ENCODE measurements at regions not wholly inside any gene's neighbourhood (a gene's known extent, or its start where the extent isn't known, plus 50 kb on each side); places are given as distances from the start of the nearest gene placed in this dataset.

DNA sequence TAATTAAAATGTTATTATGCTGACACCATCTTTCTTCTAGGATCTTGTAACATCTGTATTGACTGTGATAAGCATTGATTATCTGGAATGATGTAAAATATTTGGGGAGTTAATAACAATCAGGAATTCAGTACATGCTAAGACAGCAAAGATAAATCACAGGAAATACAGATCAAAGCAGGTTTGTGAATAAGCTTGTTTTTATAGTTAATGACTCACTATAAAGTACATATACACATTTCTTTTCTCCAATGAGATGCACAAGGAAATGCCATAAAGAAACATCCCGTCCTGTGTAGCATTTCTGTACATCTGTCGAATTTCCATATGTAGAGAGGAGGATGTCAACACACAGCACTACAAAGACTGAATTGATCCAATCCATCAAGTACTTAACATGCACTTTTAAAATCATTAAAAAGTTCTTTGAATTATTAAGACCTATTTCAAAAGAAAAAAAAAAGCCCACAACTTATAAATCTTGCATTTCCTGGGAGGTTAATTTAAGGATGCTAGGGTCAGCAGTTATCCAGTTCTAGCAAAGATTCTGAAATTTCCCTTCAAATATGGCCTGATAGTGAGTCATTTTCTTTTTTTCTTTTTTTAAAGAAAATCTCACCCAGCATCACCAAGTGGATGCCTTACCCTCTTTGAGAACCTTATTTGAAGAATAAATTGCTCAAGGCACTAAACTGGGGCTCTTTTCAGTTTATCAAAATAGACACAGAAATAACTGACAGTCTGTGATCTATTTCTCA is 243.2 kb upstream of the NR5A2 start:
- POLR2A ChIA-PET: no interaction called here
- CTCF ChIA-PET: no interaction called here

DNA sequence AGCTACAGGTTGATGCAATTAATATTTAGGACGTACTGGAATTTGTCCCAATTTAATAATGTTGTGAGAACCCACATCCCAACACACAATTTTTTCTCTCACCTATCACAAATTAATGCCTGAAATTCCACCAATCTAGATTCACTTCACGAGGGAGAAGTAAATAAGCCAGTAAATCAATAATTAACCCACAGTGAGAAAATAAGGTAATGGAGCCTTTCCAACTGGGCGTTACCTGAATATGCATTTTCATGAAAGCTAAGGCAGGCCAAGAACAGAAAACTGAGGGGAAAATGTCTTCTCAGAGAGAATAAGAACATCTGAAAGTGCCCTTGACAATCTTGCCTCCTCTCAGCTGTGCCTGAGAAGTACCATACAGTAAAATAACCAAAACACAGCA is 240.8 kb upstream of the NR5A2 start:
- CTCF ChIA-PET: interaction anchor here (0.9 kb wide), 1 partner anchor 102 kb away, joined by 3 read pairs; no protein-coding TSS in a partner anchor
- no peak overlapping the region for H3K27ac ChIP-seq (ENCODE audit: extremely low read depth, low read depth, low read length)
- H3K4me3 ChIP-seq (ENCODE audit: low read depth, low read length): no peak overlapping the region
- no peaks in the 10 kb centered on the region for H3K36me3 ChIP-seq (ENCODE audit: control insufficient read depth in 2 of 2, insufficient read depth in 1 of 2, low read length in 2 of 2)
- H3K4me1 ChIP-seq (ENCODE audit: control insufficient read depth, insufficient read depth, low read length): peaks cover 2% of the 10 kb centered on the region; the same call in 1 of the 2 replicates
- POLR2A ChIA-PET: no interaction called here
- TF ChIP-seq EGR2 (tag by site-specific recombination; IDR thresholded peaks at IDR 0.05; ENCODE audit: low read depth): no peak
- no peak for TF ChIP-seq ZNF114 (tag by site-specific recombination; IDR thresholded peaks at IDR 0.05)
- TF ChIP-seq RBAK (tag by site-specific recombination; IDR thresholded peaks at IDR 0.05): no peak
- TF ChIP-seq, protein P1, sequence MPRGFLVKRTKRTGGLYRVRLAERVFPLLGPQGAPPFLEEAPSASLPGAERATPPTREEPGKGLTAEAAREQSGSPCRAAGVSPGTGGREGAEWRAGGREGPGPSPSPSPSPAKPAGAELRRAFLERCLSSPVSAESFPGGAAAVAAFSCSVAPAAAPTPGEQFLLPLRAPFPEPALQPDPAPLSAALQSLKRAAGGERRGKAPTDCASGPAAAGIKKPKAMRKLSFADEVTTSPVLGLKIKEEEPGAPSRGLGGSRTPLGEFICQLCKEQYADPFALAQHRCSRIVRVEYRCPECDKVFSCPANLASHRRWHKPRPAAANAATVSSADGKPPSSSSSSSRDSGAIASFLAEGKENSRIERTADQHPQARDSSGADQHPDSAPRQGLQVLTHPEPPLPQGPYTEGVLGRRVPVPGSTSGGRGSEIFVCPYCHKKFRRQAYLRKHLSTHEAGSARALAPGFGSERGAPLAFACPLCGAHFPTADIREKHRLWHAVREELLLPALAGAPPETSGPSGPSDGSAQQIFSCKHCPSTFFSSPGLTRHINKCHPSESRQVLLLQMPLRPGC (tag by site-specific recombination; IDR thresholded peaks at IDR 0.05): no peak
- no peak for TF ChIP-seq ZNF473 (tag by site-specific recombination; IDR thresholded peaks at IDR 0.05)
- no peak for TF ChIP-seq ZNF529 (tag by site-specific recombination; IDR thresholded peaks at IDR 0.05; ENCODE audit: insufficient replicate concordance)
- TF ChIP-seq, protein P2, sequence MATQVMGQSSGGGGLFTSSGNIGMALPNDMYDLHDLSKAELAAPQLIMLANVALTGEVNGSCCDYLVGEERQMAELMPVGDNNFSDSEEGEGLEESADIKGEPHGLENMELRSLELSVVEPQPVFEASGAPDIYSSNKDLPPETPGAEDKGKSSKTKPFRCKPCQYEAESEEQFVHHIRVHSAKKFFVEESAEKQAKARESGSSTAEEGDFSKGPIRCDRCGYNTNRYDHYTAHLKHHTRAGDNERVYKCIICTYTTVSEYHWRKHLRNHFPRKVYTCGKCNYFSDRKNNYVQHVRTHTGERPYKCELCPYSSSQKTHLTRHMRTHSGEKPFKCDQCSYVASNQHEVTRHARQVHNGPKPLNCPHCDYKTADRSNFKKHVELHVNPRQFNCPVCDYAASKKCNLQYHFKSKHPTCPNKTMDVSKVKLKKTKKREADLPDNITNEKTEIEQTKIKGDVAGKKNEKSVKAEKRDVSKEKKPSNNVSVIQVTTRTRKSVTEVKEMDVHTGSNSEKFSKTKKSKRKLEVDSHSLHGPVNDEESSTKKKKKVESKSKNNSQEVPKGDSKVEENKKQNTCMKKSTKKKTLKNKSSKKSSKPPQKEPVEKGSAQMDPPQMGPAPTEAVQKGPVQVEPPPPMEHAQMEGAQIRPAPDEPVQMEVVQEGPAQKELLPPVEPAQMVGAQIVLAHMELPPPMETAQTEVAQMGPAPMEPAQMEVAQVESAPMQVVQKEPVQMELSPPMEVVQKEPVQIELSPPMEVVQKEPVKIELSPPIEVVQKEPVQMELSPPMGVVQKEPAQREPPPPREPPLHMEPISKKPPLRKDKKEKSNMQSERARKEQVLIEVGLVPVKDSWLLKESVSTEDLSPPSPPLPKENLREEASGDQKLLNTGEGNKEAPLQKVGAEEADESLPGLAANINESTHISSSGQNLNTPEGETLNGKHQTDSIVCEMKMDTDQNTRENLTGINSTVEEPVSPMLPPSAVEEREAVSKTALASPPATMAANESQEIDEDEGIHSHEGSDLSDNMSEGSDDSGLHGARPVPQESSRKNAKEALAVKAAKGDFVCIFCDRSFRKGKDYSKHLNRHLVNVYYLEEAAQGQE (tag by site-specific recombination; IDR thresholded peaks at IDR 0.05): no peak
- TF ChIP-seq ZNF239 (tag by site-specific recombination; IDR thresholded peaks at IDR 0.05): no peak
- no peak for TF ChIP-seq ZNF777 (tag by site-specific recombination; IDR thresholded peaks at IDR 0.05; ENCODE audit: borderline replicate concordance)
- no peak for TF ChIP-seq KLF10 (tag by site-specific recombination; IDR thresholded peaks at IDR 0.05)
- H3K9me3 ChIP-seq (ENCODE audit: control insufficient read depth, insufficient read depth, low read depth, low read length): no peaks in the 10 kb centered on the region

More for the DNA sequence above, 243.2 kb upstream of the NR5A2 start:
- H3K4me3 ChIP-seq (ENCODE audit: low read depth, low read length): no peak overlapping the region
- TF ChIP-seq ZNF239 (tag by site-specific recombination; IDR thresholded peaks at IDR 0.05): no peak
- no peak overlapping the region for H3K27ac ChIP-seq (ENCODE audit: extremely low read depth, low read depth, low read length)
- no peaks in the 10 kb centered on the region for H3K9me3 ChIP-seq (ENCODE audit: control insufficient read depth, insufficient read depth, low read depth, low read length)
- no peaks in the 10 kb centered on the region for H3K36me3 ChIP-seq (ENCODE audit: control insufficient read depth in 2 of 2, insufficient read depth in 1 of 2, low read length in 2 of 2)
- H3K4me1 ChIP-seq (ENCODE audit: control insufficient read depth, insufficient read depth, low read length): peaks cover 2% of the 10 kb centered on the region; the same call in 1 of the 2 replicates

DNA sequence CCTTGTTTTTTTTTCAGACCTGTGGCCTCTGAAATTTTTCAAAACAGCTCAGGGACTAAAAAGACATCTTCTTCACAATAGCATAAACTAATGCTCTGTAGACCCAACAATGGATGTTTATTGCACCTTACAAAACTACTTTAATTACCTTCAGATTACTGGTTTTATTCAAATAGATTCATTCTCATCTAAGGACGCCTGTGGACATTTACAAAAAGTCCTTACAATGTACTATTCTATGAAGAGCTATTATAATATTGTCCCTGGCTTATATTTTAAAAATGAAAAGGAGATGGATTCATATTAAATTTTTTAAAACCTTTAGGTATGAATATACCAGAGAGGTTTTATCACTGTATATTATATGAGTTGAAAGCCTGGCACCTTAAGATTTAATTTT is 238.4 kb upstream of the NR5A2 start:
- Histone ChIP-seq H3K4me1 (ENCODE audit: control insufficient read depth, insufficient read depth, low read length) (peaks cover 2% of the 10 kb centered on the region; the same call in 1 of the 2 replicates), H3K27ac (ENCODE audit: extremely low read depth, low read depth, low read length) (no peak overlapping the region), H3K36me3 (ENCODE audit: control insufficient read depth in 2 of 2, insufficient read depth in 1 of 2, low read length in 2 of 2) (no peaks in the 10 kb centered on the region), H3K9me3 (ENCODE audit: control insufficient read depth, insufficient read depth, low read depth, low read length) (no peaks in the 10 kb centered on the region), H3K4me3 (ENCODE audit: low read depth, low read length) (no peak overlapping the region)
- TF ChIP-seq ZNF335 (tag by site-specific recombination; conservative IDR thresholded peaks at IDR 0.05): no peak
- TF ChIP-seq ZNF202 (tag by site-specific recombination; IDR thresholded peaks at IDR 0.05; ENCODE audit: borderline replicate concordance): no peak
- TF ChIP-seq, protein P2 (tag by site-specific recombination; IDR thresholded peaks at IDR 0.05): no peak
- no peak for TF ChIP-seq ZNF514 (tag by site-specific recombination; IDR thresholded peaks at IDR 0.05)
- CTCF ChIA-PET: interaction anchor here (1.0 to 1.6 kb wide), 2 partner anchors 10 to 283 kb away, joined by 3 read pairs; no protein-coding TSS in a partner anchor
- POLR2A ChIA-PET: no interaction called here

Data from HEK293 (cell line).